D341Med (cell line): ENCODE measurements at regions not wholly inside any gene's neighbourhood (a gene's known extent, or its start where the extent isn't known, plus 50 kb on each side); places are given as distances from the start of the nearest gene placed in this dataset.
A peak's percentile ranks its signal among the peaks of the same experiment; 100 is the strongest.

Experiments used
- DNase-seq: peaks from one replicate; pipeline ENCODE4 v3.0.0; 2012; ENCODE audit warnings: low spot score

GRCh38 chr18:76570856-76571255, 75.8 kb upstream of the ZNF516 start:
- DNase-seq, result no peak

DNA sequence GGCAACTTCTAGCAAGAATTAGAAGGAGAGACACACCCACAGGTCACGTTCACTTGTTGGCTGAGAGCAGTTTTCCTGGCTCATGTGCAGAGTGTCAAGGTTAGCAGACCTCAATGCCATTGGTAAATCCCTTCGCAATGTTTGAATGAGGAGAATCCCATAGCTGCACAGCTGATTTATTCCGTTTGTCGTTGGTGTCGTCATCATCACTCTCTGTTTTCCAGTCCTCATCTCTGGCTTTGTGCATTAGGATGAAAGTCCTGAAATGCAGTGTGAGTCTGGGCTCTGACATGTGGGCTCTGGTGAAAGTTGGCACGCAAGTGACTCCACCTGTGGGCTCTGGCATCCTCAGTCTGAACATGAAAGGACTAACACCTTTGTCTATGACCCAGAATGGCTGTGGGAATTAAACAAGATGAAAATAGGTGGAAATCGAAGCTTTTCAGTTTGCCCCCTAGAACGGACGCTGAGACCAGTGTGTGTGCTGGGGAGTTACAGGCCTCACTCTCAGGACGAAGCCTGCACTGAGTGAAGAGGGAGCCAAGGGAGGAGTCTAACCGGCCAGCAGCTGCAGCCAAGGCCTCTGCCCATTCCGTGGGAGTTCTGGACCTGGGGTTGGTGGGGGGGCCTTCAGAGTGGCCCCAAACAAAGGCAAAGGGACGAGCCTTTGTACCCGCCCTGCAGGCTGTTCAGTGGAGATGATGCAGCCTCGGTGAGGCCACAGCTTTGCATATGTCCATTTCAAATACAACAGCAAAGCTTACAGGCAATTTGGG, 74.8 kb upstream of the ZNF516 start:
- no peak for DNase-seq

DNA sequence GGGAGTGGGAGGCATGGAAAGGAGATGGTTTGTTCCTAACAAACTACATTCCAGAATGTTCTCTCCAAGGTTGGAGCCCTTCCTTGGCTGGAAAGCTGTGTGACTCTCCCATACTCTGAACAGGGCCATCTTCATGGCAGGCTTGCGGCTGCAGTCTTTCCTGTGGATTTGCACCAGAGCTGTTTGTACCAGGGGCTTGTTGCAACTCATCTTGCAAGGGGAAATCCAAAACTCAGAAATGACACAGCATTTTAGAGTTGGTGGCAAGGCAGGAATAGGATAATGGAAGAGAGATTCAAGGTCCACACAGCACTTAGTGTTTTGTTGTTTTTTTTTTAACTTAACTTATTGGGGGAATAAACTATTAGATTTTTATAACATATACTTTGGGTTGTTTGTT, 73.7 kb upstream of the ZNF516 start:
- DNase-seq, result no peak

- no peak for DNase-seq
Measured at GRCh38 chr18:76567835-76568445, 72.9 kb upstream of the ZNF516 start.

DNA sequence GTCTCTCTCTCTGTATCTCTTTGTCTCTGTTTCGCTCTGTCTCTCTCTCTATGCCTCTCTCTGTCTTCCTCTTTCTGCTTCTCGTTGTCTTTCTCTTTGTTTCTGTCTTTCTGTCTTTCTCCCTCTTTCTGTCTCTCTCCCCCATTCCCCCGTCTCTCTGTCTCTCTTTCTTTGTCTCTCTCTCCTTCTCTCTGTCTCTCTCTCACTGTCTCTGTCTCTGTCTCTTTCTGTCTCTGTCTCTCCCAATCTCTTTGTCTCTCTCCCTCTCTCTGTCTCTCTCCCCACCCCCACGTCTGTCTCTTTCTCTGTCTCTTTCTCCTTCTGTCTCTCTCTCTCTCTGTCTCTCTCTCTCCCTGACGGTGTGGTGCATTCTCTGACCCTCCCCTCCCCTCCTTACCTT, 71.9 kb upstream of the ZNF516 start:
- DNase-seq, result no peak

DNA sequence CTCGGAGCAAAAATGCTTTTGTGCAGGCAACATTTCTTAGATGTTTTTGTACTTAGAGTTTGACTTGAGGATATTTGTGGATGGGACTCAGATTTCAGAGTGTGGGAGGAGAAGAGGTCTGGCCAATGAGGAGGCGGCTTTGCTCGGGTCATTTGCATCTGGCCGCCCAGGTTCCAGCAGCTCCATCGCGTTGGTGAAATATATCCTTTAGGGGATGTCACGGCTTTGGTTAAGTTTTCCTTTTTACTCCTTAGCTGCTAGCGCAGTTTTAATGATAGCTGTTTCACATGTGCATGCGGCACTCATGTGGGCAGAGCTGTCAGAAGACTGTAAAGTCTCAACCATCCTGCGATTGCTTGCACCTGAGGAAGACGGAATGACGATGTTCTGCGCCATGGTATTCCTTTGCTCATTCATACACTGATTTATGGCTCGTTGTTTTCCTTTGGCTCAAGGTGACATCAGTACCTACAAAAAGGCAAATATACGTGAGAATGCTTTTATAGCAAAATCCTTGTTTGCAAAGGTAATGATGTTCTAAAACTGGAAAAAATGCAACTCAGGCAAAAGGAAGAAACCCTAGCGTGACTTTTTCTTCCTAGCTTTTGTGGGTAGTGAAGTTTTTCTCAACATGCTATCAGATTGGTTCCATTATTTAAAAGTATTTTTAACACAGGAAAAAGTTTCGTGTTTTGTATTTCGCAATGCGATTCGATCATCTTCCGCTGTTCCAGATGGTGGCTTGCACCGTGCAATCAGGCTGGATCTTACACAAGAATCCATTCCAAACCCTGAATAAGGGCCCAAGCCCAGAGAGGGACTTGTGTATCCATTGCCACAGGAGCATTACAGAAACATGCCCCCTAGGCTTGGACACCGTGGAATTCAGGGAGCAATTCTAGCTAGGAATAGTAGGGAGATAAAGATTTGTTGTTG, 70.5 kb upstream of the ZNF516 start:
- DNase-seq, result no peak

DNA sequence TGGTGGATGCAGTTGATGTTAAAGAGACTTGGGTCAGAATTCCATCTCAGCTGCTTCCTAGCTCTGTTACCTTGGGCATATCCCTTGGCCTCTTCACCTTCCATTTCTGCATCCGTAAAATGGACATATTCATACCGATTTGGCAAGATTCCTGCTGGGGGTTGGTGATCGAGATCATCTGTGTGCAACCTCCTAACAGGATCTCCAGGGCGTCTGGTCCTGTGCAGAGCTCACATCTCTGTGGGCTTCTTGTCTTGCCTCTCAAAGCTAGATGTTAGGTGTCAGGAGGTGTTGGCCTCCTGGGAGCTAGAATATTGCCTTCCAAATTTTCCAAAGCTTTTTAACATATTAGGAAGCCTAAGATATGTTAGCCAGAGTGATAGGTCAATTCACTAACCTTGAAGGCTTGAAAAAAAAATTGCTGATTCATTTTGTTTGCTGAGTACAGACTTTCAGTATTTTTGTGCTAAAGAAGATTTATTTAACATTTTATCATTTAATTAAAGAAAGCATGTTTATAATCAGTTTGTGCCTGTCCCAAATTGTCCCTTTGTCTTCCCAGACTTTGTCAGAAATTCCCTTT, 69.7 kb upstream of the ZNF516 start:
- DNase-seq, result no peak

DNA sequence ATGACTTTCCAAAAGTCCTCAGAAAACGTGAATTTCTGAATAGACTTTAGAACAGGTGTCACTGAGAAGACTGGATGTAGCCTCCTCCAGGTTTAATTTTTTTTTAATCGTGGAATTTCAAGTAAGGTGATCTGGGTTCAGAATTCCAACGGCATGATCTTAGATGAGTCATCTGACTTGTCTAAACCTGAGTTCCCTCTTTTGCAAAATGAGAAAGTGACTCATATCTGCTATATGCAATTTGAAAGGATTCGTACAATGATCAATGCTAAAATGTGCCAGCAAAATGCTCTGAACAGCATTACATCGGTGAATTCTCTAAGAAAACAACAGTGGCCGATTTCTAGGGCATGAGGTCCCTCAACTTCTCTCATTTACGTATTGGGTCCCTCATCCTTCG, 69.1 kb upstream of the ZNF516 start:
- DNase-seq, result no peak

GRCh38 chr18:76562286-76563122, 67.5 kb upstream of the ZNF516 start:
- DNase-seq, result peak; percentile 53

DNA sequence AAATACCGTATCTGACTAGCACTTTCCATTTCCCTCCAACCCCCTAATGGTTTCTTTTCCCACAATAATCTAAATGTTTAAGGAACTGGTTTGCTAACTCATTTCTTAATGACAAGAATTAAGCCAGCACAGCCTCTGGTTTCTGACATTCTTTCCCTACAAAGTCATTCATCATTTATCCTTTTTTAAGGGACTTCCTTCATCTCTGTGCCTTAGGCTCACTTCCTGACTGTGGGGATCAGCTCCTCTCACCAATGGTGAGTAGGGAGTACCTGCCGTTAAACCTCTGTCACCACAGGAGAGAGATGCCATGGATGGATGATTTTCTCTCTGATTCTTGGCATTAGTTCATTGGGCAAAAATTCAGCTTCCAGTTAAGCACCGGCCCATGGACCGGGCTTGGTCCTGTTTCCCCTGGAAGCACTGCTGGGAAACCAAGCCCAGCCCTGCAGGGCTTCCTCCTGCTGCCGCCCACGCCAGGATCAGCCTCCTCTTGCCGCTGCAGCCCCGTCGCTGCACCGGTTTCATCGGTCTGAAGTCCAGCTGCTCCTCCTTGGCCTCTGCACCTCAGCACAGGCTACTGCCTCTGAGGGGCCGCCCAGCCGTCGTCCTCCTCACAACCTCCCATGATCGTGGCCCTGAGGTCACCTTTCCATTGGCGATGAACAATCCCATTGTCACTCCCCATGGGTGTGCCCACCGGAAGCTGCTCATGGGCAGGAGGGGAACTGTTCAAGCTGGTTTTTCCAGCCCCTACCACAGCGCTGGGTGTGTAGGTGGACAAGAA, 64.0 kb upstream of the ZNF516 start:
- DNase-seq, result no peak

DNA sequence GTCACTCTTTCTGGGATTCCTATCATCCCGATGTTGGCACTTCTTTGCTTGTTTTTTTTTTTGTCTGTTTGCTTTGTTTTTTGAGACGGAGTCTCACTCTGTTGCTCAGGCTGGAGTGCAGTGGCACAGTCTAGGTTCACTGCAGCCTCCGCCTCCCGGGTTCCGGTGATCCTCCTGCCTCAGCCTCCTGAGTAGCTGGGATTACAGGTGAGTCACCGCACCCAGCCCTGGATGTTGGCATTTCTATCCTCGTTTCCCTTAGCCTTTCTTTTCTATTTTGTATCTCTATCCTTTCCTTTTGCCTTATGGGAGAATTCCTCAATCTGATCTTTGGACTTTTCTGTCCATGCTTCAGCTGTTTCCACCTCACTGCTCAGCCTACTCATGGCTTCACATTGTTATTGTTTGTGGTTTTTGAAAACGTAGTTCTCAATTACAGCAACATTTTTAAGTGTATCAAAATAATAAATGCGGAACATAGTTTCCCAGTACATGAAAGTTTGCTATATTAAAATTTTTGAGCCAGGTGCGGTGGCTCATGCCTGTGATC, 62.1 kb upstream of the ZNF516 start:
- DNase-seq, result no peak

GRCh38 chr18:76554547-76555222, 59.6 kb upstream of the ZNF516 start:
- DNase-seq, result no peak

DNA sequence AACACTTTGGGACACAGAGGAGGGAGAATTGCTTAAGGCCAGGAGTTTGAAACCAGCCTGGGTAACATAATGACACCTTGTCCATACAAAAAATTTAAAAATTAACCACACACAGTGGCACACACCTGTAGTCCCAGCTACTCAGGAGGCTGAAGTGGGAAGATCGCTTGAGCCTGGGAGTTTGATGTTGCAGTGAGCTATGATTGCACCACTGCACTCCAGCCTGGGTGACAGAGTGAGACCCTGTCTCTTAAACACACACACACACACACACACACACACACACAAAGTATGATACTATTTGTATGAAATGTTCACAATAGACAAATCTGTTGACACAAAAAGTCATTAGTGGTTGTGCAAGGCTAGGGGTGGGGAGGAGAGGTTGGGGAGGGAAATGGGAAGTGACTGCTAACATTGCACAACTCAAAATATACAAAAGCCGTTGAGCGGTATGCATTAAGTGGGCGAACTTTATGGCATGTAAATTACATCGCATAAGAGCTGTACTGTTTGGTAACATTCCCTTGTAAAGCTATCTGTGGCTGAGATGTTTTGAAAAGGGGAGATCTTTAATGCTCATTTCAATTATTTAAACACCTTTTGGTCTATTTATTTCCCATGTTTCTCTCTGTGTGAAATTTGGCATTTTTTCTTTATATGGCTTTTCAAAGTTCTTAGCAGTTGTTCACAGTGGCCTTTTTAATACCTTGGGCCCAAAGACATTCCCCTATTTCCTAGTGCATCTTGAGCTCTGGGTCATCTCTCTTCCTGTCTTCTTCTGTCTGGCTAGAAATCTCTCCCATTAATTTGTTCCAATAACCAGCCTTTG, 58.9 kb upstream of the ZNF516 start:
- DNase-seq, result no peak

GRCh38 chr18:76548541-76548940, 53.5 kb upstream of the ZNF516 start:
- DNase-seq, result no peak

GRCh38 chr18:76547296-76547695, 52.3 kb upstream of the ZNF516 start:
- DNase-seq, result no peak

DNA sequence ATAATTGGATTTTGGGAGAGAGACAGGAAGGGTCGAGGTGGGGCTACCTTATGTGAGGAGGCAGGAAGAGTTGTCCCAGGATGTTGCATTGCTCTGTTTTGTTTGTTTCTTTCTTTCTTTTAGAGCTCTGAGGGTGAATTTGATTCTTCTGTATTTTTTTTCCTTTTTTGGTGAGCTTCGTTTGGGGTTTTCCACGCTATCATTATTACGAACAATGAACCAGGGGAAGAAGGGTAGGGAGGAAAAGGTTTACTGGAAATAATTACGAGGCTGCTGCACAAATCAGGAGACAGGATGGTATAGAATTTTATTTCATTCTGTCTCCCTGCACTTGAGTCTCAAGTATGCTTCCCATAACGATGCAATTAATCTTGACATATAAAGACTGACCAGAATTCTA, 51.4 kb upstream of the ZNF516 start:
- no peak for DNase-seq

GRCh38 chr18:76546088-76546435, 51.0 kb upstream of the ZNF516 start:
- no peak for DNase-seq

DNA sequence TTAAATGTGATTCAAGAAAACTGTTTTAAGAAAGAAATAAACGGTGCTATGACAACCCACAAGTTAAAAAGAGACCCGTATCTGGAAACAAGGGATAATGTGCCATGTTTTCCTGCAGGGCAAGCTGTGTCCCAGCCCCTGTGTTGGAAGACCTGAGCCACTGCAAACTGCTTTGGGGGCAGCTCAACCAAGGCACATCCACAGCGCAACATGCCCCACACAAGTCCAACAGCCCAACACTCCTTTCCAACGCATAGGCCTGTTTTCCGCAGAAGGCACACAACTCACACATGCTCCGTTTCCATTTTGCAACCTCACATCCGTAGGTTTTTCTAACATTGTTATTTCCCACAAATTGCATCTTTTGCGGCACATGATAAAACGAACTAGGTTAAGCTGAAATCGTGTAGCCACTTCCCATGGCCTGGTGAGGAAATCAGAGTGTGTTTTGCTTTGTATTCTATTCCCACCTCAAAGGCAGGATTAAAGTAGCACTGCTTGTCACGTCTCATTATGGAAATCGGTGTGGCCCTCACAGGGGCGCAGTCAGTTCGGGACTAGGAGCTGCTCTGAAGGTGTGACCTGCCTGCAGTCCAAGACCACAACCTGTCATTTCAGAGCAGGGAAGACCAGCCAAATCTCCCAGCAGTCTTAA, 50.5 kb upstream of the ZNF516 start:
- no peak for DNase-seq
